ENCODE measurements at regions not wholly inside any gene's neighbourhood (a gene's known extent, or its start where the extent isn't known, plus 50 kb on each side); places are given as distances from the start of the nearest gene placed in this dataset.

DNA sequence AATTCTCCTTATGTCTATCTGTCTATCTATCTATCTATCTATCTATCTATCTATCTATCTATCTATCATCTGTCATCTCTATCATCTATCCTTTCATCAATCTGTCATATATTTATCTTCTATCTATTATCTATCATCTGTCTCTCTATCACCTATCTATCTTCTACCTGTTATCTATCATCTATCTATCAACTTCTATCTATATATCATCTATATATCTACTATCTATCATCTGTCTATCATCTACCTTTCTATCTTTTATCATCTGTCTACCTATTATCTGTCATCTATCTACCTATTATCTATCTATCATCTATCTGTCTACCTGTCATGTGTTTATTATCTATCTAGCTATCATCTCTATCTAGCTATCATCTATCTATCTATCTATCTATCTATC, 124.7 kb upstream of the C1orf174 start:
- TF ChIP-seq CTCF (IDR thresholded peaks at IDR 0.05) (no peak), POLR2A (IDR thresholded peaks at IDR 0.05) (no peak), POLR2AphosphoS5 (IDR thresholded peaks at IDR 0.05) (no peak), EP300 (IDR thresholded peaks at IDR 0.05) (no peak)
